A172 (cell line): ENCODE measurements at regions not wholly inside any gene's neighbourhood (a gene's known extent, or its start where the extent isn't known, plus 50 kb on each side); places are given as distances from the start of the nearest gene placed in this dataset.
"Not testable (repeated sequence)": the region's sequence is repeated elsewhere in the genome, so short reads cannot be mapped to it uniquely, and the experiment has no call there.

Source experiments
- DNase-seq: peaks from one replicate; pipeline ENCODE4 v3.0.0-alpha.2; 2015; ENCODE audit warnings: low spot score

DNA sequence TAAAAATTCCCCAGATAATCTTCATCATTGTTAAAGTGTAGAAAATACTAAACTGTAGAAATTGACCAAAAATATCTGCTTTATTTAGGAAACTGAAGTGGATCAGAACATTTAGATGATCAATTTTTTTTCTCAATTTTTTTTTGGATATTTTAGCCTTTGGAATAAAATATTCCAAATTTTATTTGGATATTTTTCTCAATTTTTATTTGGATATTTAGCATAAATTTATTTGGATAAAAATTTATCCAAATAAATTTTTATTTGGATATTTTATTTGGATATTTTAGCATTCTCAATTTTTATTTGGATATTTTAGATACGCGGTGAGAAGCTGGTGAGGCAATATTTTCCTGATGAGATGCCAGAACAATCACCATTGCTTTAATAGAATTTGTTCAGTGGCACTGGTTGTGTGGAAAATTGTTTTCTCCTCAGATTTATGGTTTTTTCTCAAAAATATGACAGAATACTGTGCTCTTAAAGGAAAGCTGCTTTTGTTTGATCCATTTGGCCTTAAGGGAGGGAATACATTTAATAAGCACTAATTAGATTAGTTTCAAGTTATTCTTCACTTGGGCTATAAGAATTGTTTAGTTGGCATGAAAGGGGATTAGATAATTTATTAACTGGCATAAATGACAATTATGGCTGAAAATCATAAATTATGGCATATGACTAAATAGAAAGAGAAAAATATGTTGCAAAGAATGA, 470.1 kb downstream of the MFSD1 start:
- no peak for DNase-seq

DNA sequence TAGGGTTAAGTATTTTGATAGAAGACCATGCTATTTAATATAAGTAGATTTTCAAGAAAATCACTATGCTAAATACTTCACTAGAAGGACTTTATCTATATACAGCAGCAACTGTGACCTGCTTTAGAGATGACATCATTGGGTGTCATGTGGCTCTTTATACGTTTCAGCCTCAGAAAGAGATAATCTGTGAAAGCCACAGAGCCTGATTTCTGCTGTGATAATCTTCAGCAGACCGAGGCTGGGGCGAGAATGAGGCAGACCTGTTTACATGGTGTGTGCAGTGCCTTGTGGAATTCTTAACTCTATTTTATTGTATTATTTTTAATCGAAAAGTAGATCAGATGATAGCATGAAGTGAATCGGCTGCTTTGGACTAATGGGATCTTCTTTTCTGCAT, 471.2 kb downstream of the MFSD1 start:
- no peak for DNase-seq

GRCh38 chr3:159273608-159274007, 471.8 kb downstream of the MFSD1 start:
- peak; percentile 56 for DNase-seq

DNA sequence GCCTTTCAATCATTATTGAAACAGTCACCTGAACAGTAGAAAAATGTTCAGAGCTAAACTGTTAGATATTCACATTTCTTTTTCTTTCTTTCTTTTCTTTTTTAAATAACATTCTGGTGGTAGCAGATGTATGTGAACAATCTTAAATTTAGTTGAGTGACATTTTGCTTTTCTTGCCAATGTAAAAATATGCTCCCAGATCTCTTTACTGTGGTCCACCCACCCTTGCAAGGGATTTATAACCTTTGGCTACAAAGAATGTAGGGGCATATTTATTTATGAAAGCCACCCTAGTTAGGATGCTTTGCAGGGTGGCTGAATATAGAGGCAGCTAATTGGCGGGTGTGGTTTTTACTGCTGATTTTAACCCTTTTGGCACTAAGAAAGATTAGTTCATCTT, 473.9 kb downstream of the MFSD1 start:
- no peak for DNase-seq

DNA sequence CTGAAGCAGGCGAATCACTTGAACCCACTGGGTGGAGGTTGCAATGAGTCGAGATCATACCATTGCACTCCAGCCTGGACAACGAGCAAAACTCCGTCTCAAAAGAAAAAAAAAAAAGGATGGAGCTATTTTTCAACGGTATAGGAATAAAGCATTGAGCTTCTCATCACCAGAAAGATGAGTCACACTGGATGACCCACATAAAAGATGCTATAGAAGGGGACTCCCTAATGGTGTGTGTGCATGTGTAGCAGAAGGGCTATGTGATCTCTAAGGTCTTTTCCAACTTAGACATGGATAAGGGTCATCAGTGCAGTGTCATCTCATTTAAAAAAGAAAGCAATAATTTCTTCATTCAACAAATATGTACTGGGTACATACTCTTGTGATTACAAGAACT, 476.0 kb downstream of the MFSD1 start:
- no peak for DNase-seq

GRCh38 chr3:159280386-159281191, 478.7 kb downstream of the MFSD1 start:
- no peak for DNase-seq

DNA sequence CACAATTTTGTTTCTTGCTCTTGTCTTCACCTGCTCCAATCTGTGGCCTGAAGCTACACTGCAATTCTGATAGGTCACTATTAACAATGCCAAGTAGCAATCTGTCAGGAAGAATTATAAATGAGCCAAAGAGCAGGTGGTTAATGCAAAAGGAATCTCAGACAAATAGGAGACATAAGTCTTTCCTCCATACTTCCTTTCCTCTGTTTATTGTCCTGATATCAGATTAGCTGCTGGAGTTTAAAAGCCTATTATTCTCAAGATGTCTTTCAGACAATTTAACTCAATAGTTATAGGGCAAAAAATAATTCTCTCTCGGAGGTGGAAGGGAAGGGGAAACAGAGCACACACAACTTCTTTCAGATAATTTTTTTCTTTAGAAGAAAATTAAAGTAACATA, 491.6 kb downstream of the MFSD1 start:
- DNase-seq = no peak

DNA sequence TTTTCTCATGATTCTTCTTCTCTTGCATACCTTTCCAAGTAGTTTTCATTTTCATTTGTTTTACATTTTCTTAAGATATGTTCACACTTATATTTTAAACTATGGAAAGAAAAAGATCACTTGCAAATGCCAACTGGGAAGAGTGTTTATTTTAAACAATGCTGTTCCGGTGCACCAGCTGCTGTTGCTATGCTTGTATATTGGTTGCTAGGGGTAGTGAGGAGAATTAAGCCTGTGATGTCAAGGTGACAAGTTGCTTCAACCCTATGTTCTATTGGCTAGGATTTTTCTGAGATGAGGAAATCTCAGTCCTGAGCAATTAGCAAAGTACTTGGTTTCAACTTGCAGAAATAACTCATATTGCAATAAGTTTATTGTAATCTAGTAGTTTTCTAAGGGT, 500.1 kb downstream of the MFSD1 start:
- no peak for DNase-seq

- DNase-seq = no peak
Measured at GRCh38 chr3:159305017-159305416, 503.2 kb downstream of the MFSD1 start.

DNA sequence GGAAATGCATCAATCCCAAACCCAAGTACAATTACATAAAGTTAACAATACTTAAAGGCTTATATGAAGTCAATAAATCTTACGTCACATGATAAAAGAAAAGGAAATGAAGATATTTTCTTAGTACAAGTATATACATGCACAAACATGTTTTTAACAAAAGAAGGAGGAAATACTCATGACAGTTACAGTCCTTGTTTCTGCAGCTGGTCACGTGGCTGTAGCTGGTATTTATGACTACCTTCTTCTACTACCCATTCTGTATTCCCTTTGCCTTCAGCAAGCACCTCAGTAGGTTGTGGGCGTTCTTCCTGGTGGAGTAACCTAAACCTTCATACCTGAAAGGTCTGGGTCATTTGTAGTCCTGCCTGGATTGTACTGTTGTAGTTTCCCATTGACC, 514.9 kb downstream of the MFSD1 start:
- DNase-seq = not testable (repeated sequence)

DNA sequence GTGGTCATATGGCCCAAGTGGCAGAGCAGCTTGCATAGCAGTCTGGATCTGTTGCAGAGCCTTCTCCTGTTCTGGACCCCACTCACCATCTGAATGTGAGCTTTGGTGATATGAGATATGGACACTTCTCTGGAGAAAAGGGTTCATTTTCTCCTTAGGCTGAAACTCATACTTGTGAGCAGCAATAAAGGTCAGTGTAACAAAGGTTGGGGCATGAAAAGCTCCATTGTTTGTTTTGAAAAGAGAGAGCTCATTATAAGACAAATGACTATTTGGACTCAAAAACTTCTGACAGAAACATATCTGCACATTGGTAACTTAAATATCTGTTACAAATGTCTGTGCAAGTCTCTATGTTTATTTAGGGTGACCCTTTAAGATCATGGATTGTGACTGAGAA, 517.3 kb downstream of the MFSD1 start:
- no peak for DNase-seq

- DNase-seq = no peak
Measured at GRCh38 chr3:159322322-159322939, 520.6 kb downstream of the MFSD1 start.

DNA sequence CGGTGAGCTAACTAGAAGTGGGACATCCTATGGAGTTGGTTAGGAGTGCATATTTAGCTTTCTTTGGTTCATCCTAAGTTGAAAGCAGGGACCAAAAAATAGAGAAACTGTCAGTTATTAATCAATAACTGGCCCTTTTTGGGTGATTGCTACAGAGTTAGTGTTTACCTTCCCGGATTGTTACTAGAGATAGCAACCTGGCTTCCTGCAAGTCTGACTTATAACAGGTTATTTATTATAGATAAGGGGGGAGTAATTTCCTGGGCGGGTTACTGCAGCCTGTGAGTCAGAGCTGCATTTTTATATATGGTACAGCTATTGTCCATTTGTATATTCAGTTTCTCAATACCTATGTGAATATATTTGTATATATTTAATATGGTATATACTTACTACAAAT, 522.0 kb downstream of the MFSD1 start:
- no peak for DNase-seq

DNA sequence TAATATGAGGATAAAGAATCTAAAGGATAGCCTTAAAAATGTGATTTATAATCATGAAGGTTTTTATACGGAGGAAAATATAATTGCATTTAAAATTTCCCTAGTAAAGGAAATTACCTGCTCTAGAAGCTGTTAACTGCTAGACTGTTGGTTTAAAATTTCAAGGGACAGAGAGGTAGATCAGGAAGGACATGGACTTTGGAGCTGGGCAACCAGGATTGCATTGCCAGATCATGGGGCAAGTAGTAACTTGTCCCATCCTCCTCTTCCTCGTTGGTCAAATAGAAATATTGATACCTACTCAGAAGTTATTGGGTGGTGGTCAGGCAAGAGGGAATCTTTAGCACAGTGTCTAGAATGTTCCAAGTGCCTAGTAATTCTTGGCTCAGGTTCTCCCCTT, 525.1 kb downstream of the MFSD1 start:
- no peak for DNase-seq

- DNase-seq = no peak
Measured at GRCh38 chr3:159332535-159333099, 530.8 kb downstream of the MFSD1 start.

GRCh38 chr3:159339131-159339530, 537.3 kb downstream of the MFSD1 start:
- DNase-seq = no peak

- DNase-seq = no peak
Measured at GRCh38 chr3:159340877-159341500, 539.1 kb downstream of the MFSD1 start.

- no peak for DNase-seq
Measured at GRCh38 chr3:159346271-159346903, 544.5 kb downstream of the MFSD1 start.

DNA sequence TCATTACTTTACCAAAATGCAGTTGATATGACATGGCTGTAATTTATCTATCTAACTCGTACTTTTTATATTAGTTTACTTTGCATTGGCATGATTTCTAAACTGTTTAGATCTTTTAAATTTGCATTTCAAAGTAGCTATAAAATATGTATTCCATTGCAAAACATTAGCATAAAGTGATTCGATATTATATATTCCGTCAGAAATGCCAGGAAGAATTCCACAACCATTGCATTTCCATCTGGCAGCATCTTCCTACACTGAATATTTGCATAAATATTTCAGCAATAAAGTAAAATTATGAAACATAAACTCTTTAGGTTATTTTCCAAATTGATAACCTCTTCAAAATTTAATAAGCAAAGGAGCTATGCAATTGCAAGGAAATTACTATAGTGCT, 546.6 kb downstream of the MFSD1 start:
- no peak for DNase-seq

- DNase-seq = no peak
Measured at GRCh38 chr3:159356606-159357005, 554.8 kb downstream of the MFSD1 start.

- DNase-seq = no peak
Measured at GRCh38 chr3:159364511-159364910, 562.7 kb downstream of the MFSD1 start.

- no peak for DNase-seq
Measured at GRCh38 chr3:159366476-159366875, 564.6 kb downstream of the MFSD1 start.
